Endothelial cell of umbilical vein (primary cell): ENCODE measurements at regions not wholly inside any gene's neighbourhood (a gene's known extent, or its start where the extent isn't known, plus 50 kb on each side); places are given as distances from the start of the nearest gene placed in this dataset.
"Not testable (repeated sequence)": the region's sequence is repeated elsewhere in the genome, so short reads cannot be mapped to it uniquely, and the experiment has no call there.

ENCODE experiments used
- BruUV-seq: library from RNA; stranded (reverse); fragments of 400-500 nt; replicated peaks from 2 replicates; lab custom pipeline; 2021; lab: Mats Ljungman, UMichigan
- CTCF ChIA-PET: fragments of 300-600, 350-600 bp; sonication (Branson Sonifier 250); formaldehyde crosslinking; loops from one replicate; lab custom pipeline; 2021; ENCODE audit warnings: antibody characterized with exemption, inconsistent platforms; lab: Charles Lee
- POLR2A ChIA-PET: fragments of 300-600, 350-600 bp; sonication (Branson Sonifier 250); formaldehyde crosslinking; loops from one replicate; lab custom pipeline; 2021; ENCODE audit warnings: antibody characterized with exemption, inconsistent platforms; lab: Charles Lee
- DNase-seq: peaks from one replicate; pipeline ENCODE4 v3.0.0-alpha.2; 2011; ENCODE audit warnings: low read depth, low spot score
- FAIRE-seq: peaks from 2 replicates; lab custom pipeline; 2011; peaks lifted over from hg19 to GRCh38; lab: Jason Lieb, UNC
- H2AFZ ChIP-seq: 2 replicates; pipeline ENCODE4 v1.6.0; 2012; ENCODE audit warnings: low read depth, low read length, control low read depth, inconsistent platforms
- H3K27ac ChIP-seq: 2 replicates; pipeline ENCODE4 v1.5.1; 2011; ENCODE audit warnings: low read depth, mild to moderate bottlenecking, control low read depth, low read length, moderate library complexity; ENCODE audit not compliant: insufficient read depth
- H3K27me3 ChIP-seq, 2 experiments: 2 replicates each; pipeline versions ENCODE4 v1.6.0 to v1.6.1; 2011; ENCODE audit warnings: low read length in 2 of 2, mixed read lengths in 1 of 2; ENCODE audit not compliant: control insufficient read depth in 2 of 2, insufficient read depth in 2 of 2
- H3K36me3 ChIP-seq, 2 experiments: 2 replicates in 1 of 2; 3 replicates in 1 of 2; pipeline ENCODE4 v1.5.1; 2011; ENCODE audit warnings: low read length in 2 of 2, mild to moderate bottlenecking in 1 of 2, moderate library complexity in 1 of 2; ENCODE audit not compliant: control insufficient read depth in 2 of 2, insufficient read depth in 2 of 2; ENCODE audit errors: extremely low read depth in 1 of 2
- H3K4me1 ChIP-seq: 3 replicates; pipeline ENCODE4 v1.5.1; 2011; ENCODE audit warnings: mild to moderate bottlenecking, low read length; ENCODE audit not compliant: control insufficient read depth, insufficient read depth; ENCODE audit errors: extremely low read depth
- H3K4me2 ChIP-seq: 2 replicates; pipeline ENCODE4 v1.6.1; 2011; ENCODE audit warnings: low read length, control low read depth, mixed read lengths; ENCODE audit not compliant: insufficient read depth
- H3K4me3 ChIP-seq, 3 experiments: fragments of 200-600 bp in 1 of 3; sonication (generic), shearing (Covaris generic) in 1 of 3; replicated peaks in 1 of 3; 2 replicates each; pipeline ENCODE4 v1.5.1; 2011 to 2016; ENCODE audit warnings: control low read depth in 3 of 3, low read length in 3 of 3, mild to moderate bottlenecking in 2 of 3, inconsistent platforms in 1 of 3, low read depth in 1 of 3, moderate library complexity in 1 of 3; ENCODE audit not compliant: insufficient read depth in 1 of 3
- H3K79me2 ChIP-seq: 2 replicates; pipeline ENCODE4 v1.6.0; 2012; ENCODE audit warnings: low read length, inconsistent platforms; ENCODE audit not compliant: control insufficient read depth, insufficient read depth
- H3K9ac ChIP-seq: replicated peaks from 2 replicates; pipeline ENCODE3; 2011; ENCODE audit warnings: low read length, control low read depth; ENCODE audit not compliant: insufficient read depth; ENCODE audit errors: extremely low read depth
- H3K9me1 ChIP-seq: replicated peaks from 3 replicates; pipeline ENCODE4 v1.6.0; 2011; ENCODE audit warnings: mild to moderate bottlenecking, low read length; ENCODE audit not compliant: control insufficient read depth, insufficient read depth; ENCODE audit errors: extremely low read depth
- H3K9me3 ChIP-seq: replicated peaks from 2 replicates; pipeline ENCODE4 v1.5.1; 2012; ENCODE audit warnings: low read length, inconsistent platforms; ENCODE audit not compliant: control insufficient read depth, insufficient read depth
- H4K20me1 ChIP-seq: replicated peaks from 2 replicates; pipeline ENCODE3; 2011; ENCODE audit warnings: mild to moderate bottlenecking, low read length; ENCODE audit not compliant: control insufficient read depth, insufficient read depth; ENCODE audit errors: extremely low read depth
- CTCF ChIP-seq, 2 donors: IDR thresholded peaks; 1 replicate in 1 of 2; 2 replicates in 1 of 2; pipeline ENCODE4 v1.5.1; 2011; ENCODE audit warnings: low read length in 2 of 2, mild to moderate bottlenecking in 2 of 2, moderate library complexity in 2 of 2, control low read depth in 1 of 2, inconsistent platforms in 1 of 2, low read depth in 1 of 2; ENCODE audit not compliant: insufficient read depth in 1 of 2; ENCODE audit errors: extremely low read depth in 1 of 2
- MAX ChIP-seq: IDR thresholded peaks from 2 replicates; pipeline ENCODE4 v1.6.1; 2011; ENCODE audit not compliant: insufficient read depth, insufficient read length
- dilution Hi-C: fragments of 300-500 bp; cut with MboI; formaldehyde crosslinking; loops from one replicate; pipeline ENCODE4 v1.15.0; 2019; ENCODE audit warnings: low sequenced_read_pairs; ENCODE audit not compliant: extremely low pct_ligation_motif_present
- intact Hi-C: fragments of 100-400 bp; cut with micrococcal nuclease; formaldehyde crosslinking; loops from one replicate; pipeline ENCODE4 v1.10.0; 2022

GRCh38 chr22:23431337-23432072 lies 148.6 kb downstream of the IGLL1 start:
- H2AFZ ChIP-seq, result no peak overlapping the region
- no peaks in the 10 kb centered on the region for H3K79me2 ChIP-seq
- POLR2A ChIA-PET, result no interaction called here
- H3K4me3 ChIP-seq, result no peak overlapping the region
- H3K9me1 ChIP-seq, result no peaks in the 10 kb centered on the region
- BruUV-seq, result no TSS peak
- H3K4me1 ChIP-seq, result no peaks in the 10 kb centered on the region
- dilution Hi-C loops, result no loop called here
- no peak overlapping the region for H3K27ac ChIP-seq
- CTCF ChIA-PET, result interaction anchor here (0.8 to 1.3 kb wide), 2 partner anchors 27 to 46 kb away, joined by 3 read pairs; no protein-coding TSS in a partner anchor
- H3K9ac ChIP-seq, result no peak overlapping the region
- no peaks in the 10 kb centered on the region for H4K20me1 ChIP-seq
- H3K27me3 ChIP-seq, result no peaks in the 10 kb centered on the region
- intact Hi-C loops, result loop anchor here (10.0 kb wide), 1 partner anchor 103 kb away; no protein-coding TSS in a partner anchor
- H3K9me3 ChIP-seq, result no peaks in the 10 kb centered on the region
- FAIRE-seq (no peak), DNase-seq (no peak)
- no peaks in the 10 kb centered on the region for H3K36me3 ChIP-seq
- H3K4me2 ChIP-seq, result no peak overlapping the region
- TF ChIP-seq CTCF (IDR thresholded peaks at IDR 0.05; ENCODE audit: extremely low read depth in 1 of 2, insufficient read depth in 1 of 2, low read depth in 1 of 2, low read length in 2 of 2) (no peak), MAX (no peak)

GRCh38 chr22:23424551-23425068 lies 155.5 kb downstream of the IGLL1 start:
- DNase-seq, H3K9ac ChIP-seq, H3K4me1 ChIP-seq, CTCF ChIA-PET, H3K36me3 ChIP-seq, H3K27me3 ChIP-seq, dilution Hi-C loops, H4K20me1 ChIP-seq, H3K9me3 ChIP-seq, H3K4me3 ChIP-seq, intact Hi-C loops, H3K9me1 ChIP-seq, H3K79me2 ChIP-seq, H2AFZ ChIP-seq, BruUV-seq, H3K27ac ChIP-seq, FAIRE-seq, H3K4me2 ChIP-seq, POLR2A ChIA-PET: not testable (repeated sequence)
